ENCODE measurements at regions not wholly inside any gene's neighbourhood (a gene's known extent, or its start where the extent isn't known, plus 50 kb on each side); places are given as distances from the start of the nearest gene placed in this dataset.

DNA sequence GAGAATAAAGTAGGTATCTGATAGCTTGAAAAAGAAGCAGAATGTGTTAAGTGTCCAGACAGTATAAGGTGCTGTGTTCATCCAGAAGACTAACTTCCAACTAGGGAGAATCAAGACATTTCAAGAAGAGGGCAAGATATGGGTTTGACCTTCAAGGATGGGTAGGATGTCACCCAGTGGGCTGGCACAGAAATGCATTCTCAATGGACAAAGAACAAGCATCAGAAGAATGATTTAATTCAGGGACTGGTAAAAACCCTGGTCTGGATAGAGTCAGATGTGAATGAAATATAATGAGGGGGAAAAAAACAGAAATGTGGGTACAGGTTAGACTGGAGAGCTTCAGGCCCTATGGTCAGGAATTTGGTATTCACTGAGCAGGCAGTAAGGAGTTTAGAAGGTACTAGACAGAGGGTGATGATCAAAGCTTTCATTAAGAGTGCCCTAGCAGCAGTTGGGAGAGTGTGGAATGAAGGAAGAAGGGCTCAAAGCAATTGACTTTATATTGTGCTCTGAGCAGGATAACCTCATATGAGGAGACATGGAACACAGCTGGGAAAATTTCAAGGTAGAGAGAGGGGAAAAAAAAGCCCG, 180.7 kb upstream of the ANK3 start:
- Histone ChIP-seq H3K4me3 (ENCODE audit: low read length, poor library complexity, severe bottlenecking) (no peak overlapping the region), H3K79me2 (ENCODE audit: insufficient read depth, low read length) (no peaks in the 10 kb centered on the region), H3K9ac (ENCODE audit: low read depth, low read length, poor library complexity, severe bottlenecking) (no peak overlapping the region), H3K27me3 (ENCODE audit: insufficient read depth, low read length, poor library complexity, severe bottlenecking) (no peaks in the 10 kb centered on the region), H3K9me2 (replicated peaks; ENCODE audit: low read depth, low read length) (no peaks in the 10 kb centered on the region), H3K36me3 (ENCODE audit: insufficient read depth, low read length) (no peaks in the 10 kb centered on the region), H3K4me1 (ENCODE audit: insufficient read depth, low read length, poor library complexity, severe bottlenecking) (no peaks in the 10 kb centered on the region), H3K4me2 (ENCODE audit: low read depth, low read length, poor library complexity, severe bottlenecking) (no peak overlapping the region), H3F3A (ENCODE audit: low read depth) (no peaks in the 10 kb centered on the region), H2AFZ (ENCODE audit: low read length) (no peak overlapping the region), H4K20me1 (ENCODE audit: insufficient read depth, low read length, poor library complexity, severe bottlenecking) (no peaks in the 10 kb centered on the region), H3K9me3 (ENCODE audit: insufficient read depth, low read depth, low read length) (no peaks in the 10 kb centered on the region)
- TF ChIP-seq EZH2phosphoT487 (IDR thresholded peaks at IDR 0.05; ENCODE audit: borderline replicate concordance) = no peak
- TF ChIP-seq, protein P1, sequence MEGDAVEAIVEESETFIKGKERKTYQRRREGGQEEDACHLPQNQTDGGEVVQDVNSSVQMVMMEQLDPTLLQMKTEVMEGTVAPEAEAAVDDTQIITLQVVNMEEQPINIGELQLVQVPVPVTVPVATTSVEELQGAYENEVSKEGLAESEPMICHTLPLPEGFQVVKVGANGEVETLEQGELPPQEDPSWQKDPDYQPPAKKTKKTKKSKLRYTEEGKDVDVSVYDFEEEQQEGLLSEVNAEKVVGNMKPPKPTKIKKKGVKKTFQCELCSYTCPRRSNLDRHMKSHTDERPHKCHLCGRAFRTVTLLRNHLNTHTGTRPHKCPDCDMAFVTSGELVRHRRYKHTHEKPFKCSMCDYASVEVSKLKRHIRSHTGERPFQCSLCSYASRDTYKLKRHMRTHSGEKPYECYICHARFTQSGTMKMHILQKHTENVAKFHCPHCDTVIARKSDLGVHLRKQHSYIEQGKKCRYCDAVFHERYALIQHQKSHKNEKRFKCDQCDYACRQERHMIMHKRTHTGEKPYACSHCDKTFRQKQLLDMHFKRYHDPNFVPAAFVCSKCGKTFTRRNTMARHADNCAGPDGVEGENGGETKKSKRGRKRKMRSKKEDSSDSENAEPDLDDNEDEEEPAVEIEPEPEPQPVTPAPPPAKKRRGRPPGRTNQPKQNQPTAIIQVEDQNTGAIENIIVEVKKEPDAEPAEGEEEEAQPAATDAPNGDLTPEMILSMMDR (conservative IDR thresholded peaks at IDR 0.05; ENCODE audit: low read length) = no peak

DNA sequence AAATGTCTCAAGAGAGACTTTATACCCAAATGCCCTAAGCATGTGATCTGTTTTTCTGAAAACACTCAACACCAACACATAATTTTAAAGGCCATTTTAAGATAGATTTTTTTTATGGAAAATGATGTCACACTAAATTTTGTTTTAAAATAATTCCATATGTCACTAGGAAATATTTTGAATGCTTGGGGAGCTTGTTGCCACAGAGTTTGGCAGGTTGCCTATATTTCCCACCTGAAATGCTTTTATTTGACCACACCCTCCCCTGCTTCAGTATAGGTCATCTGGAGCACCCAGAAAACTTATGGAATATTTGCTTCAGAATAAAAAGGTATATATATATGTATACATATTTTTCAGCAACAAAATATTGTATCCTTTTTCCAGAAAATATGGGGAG, 180.0 kb upstream of the ANK3 start:
- H3K9me3 ChIP-seq (ENCODE audit: insufficient read depth, low read depth, low read length) = no peaks in the 10 kb centered on the region
- H3K4me3 ChIP-seq (ENCODE audit: low read length, poor library complexity, severe bottlenecking) = no peak overlapping the region
- H3K79me2 ChIP-seq (ENCODE audit: insufficient read depth, low read length) = no peaks in the 10 kb centered on the region
- no peaks in the 10 kb centered on the region for H4K20me1 ChIP-seq (ENCODE audit: insufficient read depth, low read length, poor library complexity, severe bottlenecking)
- no peak overlapping the region for H3K4me2 ChIP-seq (ENCODE audit: low read depth, low read length, poor library complexity, severe bottlenecking)
- H3K9me2 ChIP-seq (replicated peaks; ENCODE audit: low read depth, low read length) = no peaks in the 10 kb centered on the region
- no peaks in the 10 kb centered on the region for H3K36me3 ChIP-seq (ENCODE audit: insufficient read depth, low read length)
- no peaks in the 10 kb centered on the region for H3K27me3 ChIP-seq (ENCODE audit: insufficient read depth, low read length, poor library complexity, severe bottlenecking)
- H3F3A ChIP-seq (ENCODE audit: low read depth) = no peaks in the 10 kb centered on the region
- no peak overlapping the region for H3K9ac ChIP-seq (ENCODE audit: low read depth, low read length, poor library complexity, severe bottlenecking)
- H2AFZ ChIP-seq (ENCODE audit: low read length) = no peak overlapping the region
- TF ChIP-seq, protein P1 (conservative IDR thresholded peaks at IDR 0.05; ENCODE audit: low read length) = no peak
- no peak for TF ChIP-seq EZH2phosphoT487 (IDR thresholded peaks at IDR 0.05; ENCODE audit: borderline replicate concordance)
- H3K4me1 ChIP-seq (ENCODE audit: insufficient read depth, low read length, poor library complexity, severe bottlenecking) = no peaks in the 10 kb centered on the region

DNA sequence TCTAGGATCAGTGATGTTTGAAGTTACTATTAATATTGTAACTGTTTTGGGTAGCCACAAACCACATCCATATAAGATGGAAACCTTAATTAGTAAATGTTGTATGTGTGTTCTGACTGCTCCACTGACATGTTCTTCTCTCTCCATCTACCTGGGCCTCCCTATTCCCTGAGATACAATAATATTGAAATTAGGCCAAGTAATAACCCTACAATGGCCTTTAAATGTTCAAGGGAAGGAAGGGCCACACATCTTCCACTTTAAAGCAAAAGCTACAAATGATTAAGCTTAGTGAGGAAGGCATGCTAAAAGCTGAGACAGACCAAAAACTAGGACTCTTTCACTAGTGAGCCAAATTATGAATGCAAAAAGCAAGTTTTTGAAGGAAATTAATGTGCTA, 176.4 kb upstream of the ANK3 start:
- Histone ChIP-seq H3K4me3 (ENCODE audit: low read length, poor library complexity, severe bottlenecking) (no peak overlapping the region), H3K27me3 (ENCODE audit: insufficient read depth, low read length, poor library complexity, severe bottlenecking) (no peaks in the 10 kb centered on the region), H3K9me3 (ENCODE audit: insufficient read depth, low read depth, low read length) (no peaks in the 10 kb centered on the region), H3K36me3 (ENCODE audit: insufficient read depth, low read length) (no peaks in the 10 kb centered on the region), H3K4me2 (ENCODE audit: low read depth, low read length, poor library complexity, severe bottlenecking) (no peak overlapping the region), H3K9me2 (replicated peaks; ENCODE audit: low read depth, low read length) (no peaks in the 10 kb centered on the region), H3K4me1 (ENCODE audit: insufficient read depth, low read length, poor library complexity, severe bottlenecking) (no peaks in the 10 kb centered on the region), H2AFZ (ENCODE audit: low read length) (no peak overlapping the region), H3K79me2 (ENCODE audit: insufficient read depth, low read length) (no peaks in the 10 kb centered on the region), H3F3A (ENCODE audit: low read depth) (no peaks in the 10 kb centered on the region), H4K20me1 (ENCODE audit: insufficient read depth, low read length, poor library complexity, severe bottlenecking) (no peaks in the 10 kb centered on the region), H3K9ac (ENCODE audit: low read depth, low read length, poor library complexity, severe bottlenecking) (no peak overlapping the region)
- TF ChIP-seq, protein P1 (conservative IDR thresholded peaks at IDR 0.05; ENCODE audit: low read length) = no peak
- TF ChIP-seq EZH2phosphoT487 (IDR thresholded peaks at IDR 0.05; ENCODE audit: borderline replicate concordance) = no peak
